ENCODE measurements at regions not wholly inside any gene's neighbourhood (a gene's known extent, or its start where the extent isn't known, plus 50 kb on each side); places are given as distances from the start of the nearest gene placed in this dataset.

DNA sequence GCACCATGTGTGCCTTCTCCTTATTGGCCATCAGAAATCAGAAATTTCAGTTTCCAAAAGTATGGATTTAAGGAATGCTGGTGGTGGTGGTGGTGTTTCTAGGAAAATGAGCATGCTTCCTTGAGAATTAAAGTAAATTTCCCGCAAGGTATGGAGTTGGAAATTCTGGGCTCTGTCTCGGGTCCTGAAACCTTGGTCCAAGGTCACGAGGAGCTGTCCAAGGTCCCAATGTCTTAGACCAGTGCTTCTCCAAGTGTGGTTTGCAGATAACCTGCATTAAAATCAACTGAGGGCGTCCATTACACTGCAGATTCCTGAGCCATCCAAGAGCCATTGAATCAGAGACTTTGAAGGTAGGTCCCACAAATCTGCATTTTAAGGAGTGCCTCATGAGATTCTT lies 210.9 kb upstream of the PKDCC start:
- TF ChIP-seq EZH2 (optimal IDR thresholded peaks at IDR 0.05; ENCODE audit: low read depth, low read length) (no peak), EZH2phosphoT487 (IDR thresholded peaks at IDR 0.05; ENCODE audit: low read length) (no peak)
- TF ChIP-seq, protein P1, sequence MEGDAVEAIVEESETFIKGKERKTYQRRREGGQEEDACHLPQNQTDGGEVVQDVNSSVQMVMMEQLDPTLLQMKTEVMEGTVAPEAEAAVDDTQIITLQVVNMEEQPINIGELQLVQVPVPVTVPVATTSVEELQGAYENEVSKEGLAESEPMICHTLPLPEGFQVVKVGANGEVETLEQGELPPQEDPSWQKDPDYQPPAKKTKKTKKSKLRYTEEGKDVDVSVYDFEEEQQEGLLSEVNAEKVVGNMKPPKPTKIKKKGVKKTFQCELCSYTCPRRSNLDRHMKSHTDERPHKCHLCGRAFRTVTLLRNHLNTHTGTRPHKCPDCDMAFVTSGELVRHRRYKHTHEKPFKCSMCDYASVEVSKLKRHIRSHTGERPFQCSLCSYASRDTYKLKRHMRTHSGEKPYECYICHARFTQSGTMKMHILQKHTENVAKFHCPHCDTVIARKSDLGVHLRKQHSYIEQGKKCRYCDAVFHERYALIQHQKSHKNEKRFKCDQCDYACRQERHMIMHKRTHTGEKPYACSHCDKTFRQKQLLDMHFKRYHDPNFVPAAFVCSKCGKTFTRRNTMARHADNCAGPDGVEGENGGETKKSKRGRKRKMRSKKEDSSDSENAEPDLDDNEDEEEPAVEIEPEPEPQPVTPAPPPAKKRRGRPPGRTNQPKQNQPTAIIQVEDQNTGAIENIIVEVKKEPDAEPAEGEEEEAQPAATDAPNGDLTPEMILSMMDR (IDR thresholded peaks at IDR 0.05; ENCODE audit: low read length), result no peak

Measured in MM.1S (cell line).